Frontal cortex (tissue), 3 donors: ENCODE measurements at regions not wholly inside any gene's neighbourhood (a gene's known extent, or its start where the extent isn't known, plus 50 kb on each side); places are given as distances from the start of the nearest gene placed in this dataset.

Experiments
- DNase-seq, 2 donors: peaks; one replicate each; pipeline ENCODE4 v3.0.0; 2012; ENCODE audit warnings: low spot score in 2 of 2
- FAIRE-seq: peaks from 2 replicates; lab custom pipeline; 2012; peaks lifted over from hg19 to GRCh38; lab: Jason Lieb, UNC
- donor health status: control.
- donor health status: control.
- donor health status: control.

DNA sequence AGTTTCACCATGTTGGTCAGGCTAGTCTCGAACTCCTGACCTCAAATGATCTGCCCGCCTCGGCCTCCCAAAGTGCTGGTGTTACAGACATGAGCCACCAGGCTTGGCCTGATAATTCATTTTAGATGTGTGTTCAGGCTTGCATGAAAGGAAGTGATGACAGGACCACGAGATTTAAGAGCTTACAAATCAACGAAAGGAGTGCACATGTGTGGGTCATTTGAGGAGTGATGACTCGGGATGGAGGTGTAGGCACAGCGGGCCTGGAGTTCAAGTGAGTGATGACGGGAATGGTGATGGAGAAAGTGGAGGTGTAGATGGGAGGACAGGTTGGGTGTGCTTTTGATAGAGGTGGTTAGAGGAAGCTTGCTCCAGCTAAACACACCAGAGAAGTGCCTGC is 742.4 kb downstream of the GALR1 start:
- FAIRE-seq: no peak
- DNase-seq: no peak

DNA sequence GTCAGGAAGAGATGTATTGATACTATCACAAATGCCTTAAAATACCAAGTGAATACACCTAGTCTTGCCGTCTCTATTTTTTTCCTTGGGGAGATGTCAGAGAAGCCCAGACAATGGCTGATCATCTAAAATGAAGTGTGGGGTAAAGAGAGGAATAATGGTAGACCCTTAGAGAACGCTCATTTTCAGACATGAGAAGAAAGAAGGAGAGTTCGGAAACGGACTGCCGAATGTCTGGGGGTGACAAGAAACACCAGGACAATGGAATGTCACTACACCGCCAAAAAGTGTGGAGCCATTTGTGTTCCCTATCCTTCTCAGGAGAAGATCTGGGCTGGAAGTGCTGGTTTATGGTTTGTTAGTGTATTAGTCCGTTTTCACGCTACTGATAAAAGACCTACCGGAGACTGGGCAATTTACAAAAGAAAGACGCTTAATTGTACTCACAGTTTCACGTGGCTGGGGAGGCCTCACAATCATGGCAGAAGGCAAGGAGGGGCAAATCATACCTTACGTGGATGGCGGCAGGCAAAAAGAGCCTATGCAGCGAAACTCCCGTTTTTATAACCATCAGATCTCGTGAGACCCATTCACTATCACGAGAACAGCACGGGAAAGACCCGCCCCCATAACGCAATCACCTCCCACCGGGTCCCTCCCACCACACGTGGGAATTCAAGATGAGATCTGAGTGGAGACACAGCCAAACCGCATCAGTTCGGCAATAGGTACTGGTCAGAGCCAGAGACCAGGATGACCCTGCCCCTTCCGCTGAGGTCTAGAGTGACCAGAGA is 743.7 kb downstream of the GALR1 start:
- FAIRE-seq: no peak
- no peak for DNase-seq

DNA sequence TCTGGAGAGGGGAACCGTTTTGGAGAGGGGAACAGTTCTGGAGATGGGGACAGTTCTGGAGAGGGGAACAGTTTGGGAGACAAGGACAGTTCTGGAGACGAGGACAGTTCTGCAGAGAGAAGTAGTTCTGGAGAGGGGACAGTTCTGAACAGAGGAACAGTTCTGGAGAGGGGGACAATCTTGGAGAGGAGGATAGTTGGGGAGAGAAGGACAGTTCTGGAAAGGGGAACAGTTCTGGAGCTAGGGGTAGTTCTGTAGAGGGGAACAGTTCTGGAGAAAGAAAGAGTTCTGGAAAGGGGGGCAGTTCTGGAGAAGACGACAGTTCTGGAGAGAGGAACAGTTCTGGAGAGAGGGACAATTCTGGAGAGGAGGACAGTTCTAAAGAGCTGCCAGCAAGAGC is 745.9 kb downstream of the GALR1 start:
- FAIRE-seq (no peak), DNase-seq (no peak)

DNA sequence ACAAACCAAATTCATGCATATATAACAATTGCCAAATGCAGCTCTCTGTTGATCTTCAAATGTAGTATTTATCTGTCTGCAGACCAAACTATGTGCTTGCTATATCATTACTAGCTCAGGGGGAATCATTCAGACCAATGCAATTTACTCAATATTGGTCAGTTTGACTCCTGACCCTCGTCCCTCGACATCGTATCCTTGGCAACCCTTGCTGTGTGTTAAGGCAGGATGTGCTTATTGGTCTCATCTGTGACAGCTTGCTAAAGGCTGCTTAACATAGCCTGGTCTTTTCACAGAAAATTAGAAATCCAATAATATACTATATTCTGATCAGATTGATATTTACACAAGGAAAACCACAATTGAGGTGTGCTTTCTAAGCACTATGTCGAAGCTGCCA is 747.1 kb downstream of the GALR1 start:
- FAIRE-seq: no peak
- DNase-seq: no peak

DNA sequence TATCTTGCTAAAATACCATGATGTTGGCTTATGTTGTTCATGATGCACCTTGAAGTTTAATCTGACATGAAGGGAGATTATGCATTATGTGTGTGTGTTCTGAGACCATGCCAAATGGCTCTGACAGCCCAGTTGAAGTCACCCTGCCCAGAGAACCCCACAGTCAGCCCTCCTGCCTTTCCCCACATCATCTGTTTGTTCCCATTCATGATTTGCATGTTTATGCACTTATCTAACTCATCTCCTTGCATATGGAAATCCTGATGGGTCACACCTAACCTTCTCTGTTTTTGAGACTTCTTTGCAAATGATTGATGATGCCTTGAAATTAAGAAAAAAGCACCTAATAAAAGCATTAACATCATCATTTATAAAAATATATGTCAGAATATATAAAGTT is 752.2 kb downstream of the GALR1 start:
- no peak for DNase-seq
- no peak for FAIRE-seq

DNA sequence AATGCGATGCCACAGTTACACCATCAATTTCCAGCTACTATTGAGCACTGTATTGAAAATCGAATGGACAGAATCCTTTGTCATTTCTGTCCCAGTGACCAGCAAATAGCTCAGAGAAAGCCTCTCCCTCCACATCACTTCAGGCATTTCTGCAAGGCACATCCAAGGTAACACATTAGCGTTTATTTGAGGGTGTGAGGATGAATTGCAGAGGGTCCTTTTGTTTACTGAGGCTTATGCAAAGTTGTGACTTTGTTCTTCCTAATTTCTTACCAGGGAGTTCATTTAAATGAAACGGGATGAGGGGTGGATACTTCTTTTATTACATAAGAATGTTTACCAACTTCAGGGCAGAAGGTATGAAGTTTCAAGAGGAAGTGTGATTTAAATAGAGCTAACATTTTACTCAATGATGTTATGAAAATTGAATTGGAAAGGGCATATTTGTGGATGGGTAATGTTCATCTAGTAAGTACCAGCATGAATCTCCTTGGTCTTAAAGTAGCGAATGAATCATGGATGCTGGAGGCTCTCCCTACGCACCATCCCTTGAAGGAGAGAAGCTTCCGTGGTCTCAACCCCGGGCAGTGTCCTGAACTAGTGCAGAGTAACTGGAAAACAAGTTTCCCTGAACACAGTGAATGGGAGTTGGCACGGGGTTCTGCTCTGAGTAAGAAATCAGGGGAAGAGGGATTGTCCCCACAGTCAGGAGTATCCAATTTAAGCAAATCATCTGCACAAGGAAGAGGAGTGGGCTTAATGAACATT is 756.5 kb downstream of the GALR1 start:
- FAIRE-seq (no peak), DNase-seq (no peak)

DNA sequence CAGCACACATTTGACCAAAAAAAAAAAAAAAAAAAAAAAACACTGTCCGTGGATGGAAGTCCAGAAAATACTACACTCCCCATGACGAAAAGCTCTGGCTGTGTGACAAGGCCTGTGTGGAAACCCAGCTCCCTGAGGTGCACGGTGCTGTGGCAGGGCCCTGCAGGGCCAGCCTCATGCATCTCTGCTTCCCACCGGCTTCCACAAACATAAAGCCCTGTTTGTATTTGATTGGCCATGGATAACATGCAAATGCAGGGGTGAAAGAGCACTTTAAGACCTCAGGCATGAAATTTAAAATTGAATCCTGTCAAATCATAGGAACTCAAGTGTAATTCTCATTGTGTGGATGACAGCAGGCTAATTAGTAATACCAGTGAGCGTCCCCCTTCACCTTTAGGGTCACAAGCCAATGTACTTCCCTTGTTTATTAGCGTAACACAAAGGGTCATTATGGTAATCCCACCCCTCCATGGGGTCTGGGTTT is 757.2 kb downstream of the GALR1 start:
- DNase-seq (no peak), FAIRE-seq (no peak)

DNA sequence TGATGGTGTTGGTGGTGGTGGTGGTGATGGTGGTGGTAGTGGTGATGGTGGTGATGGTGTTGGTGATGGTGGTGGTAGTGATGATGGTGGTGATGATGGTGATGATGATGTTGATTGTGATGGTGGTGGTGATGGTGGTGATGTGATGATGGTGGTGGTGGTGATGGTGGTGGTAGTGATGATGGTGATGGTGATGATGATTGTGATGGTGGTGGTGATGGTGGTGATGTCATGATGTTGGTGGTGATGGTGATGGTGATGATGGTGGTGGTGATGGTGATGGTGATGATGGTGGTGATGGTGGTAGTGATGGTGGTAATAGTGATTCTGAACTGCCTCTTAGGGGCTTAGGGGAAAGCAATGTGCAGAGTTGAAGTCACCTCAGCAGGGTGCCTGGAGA is 760.7 kb downstream of the GALR1 start:
- no peak for FAIRE-seq
- no peak for DNase-seq

DNA sequence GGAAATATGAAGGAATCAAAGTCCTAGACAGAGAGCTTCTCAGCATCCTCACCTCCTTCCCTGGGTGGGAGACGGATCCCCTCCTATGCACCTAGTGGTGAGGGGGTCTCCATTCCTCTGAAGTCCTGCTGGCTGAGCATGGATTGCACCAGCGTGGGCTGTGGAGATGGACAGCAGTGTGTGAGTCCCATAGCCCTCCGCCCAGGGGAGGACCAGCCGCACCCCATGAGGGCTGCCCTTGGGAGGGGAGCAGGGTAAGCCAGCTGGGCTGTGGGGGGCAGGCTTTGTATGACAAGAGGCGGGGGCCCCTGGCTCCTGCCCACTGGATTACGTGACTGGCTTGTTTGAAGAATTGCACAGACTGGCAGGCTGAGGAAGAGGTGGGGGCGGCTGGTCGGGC is 768.2 kb downstream of the GALR1 start:
- FAIRE-seq (no peak), DNase-seq (no peak)

DNA sequence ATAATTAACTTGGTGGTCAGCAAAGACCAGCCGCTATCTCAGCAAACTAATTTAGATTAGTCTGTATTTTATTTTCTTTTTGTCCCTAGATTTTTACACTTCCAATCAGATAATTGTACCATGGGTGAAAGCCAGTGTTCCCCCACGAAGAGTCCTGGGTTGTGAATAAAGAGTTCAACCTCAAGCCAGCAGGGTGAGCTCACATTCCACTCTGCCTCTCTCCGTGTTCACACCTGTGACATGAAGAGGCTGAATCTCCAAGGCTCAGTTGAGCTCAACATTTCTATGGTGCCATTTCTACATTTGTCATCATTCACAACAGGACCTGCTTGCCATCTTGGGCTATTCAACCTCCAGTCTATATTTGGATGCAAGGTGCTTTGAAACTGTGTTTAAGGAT is 771.5 kb downstream of the GALR1 start:
- DNase-seq (no peak), FAIRE-seq (no peak)

DNA sequence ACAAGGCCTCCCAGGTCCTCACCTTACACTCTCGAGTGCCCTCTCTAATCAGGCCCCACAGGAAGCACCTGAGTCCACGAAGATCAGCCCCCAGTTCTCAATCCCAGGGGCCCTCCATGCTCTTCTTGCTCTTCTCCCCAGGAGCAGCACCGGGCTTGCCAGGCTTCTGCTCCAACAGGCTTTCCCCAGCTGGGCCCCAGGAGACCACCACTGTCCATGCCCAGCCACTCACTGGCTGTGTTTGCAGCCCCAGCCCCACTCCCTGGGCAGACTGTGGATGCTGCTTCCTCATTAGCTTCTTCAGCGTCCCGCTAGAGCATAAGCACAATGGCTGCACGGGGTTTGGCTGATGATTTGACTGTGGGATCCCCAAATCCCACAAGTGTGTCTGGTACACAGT is 781.9 kb downstream of the GALR1 start:
- FAIRE-seq (no peak), DNase-seq (no peak)

DNA sequence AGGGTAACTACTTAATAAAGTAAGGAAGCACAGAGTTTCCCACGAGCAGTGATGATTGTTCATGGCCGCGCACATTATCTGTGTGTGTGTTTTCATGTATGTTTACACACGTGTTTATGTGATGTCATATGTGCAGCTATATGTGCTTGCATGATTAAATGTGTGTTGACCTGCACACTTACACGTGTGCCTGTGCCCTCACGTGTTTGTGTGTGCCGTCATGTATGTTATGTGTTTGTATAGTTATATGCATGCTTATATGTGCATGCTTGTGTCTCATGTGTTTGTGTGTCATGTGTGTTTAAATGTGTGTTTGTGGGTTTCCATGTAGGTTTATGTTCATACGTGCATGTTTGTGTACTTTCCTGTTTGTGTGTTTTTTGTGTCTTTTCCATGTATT is 782.3 kb downstream of the GALR1 start:
- DNase-seq (no peak), FAIRE-seq (no peak)

DNA sequence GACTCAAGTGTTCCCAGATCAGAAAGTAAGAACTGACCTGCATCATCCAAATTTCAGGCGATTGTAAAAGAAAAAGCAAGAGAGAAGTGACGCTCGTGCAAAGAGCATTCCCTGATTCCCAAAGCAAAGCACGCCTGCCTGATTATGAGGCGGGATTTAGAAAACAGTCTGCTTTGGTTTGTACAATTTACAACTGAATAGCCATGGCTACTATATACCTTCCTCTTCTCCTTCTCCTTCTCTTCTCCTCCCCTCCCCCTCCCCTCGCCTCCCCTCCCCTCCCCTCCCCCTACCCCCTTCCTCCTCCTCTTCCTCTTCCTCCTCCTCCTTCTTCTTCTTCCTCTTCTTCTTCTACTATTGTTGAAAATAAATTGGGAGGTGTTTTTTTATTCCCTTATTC is 782.9 kb downstream of the GALR1 start:
- DNase-seq (no peak), FAIRE-seq (no peak)

DNA sequence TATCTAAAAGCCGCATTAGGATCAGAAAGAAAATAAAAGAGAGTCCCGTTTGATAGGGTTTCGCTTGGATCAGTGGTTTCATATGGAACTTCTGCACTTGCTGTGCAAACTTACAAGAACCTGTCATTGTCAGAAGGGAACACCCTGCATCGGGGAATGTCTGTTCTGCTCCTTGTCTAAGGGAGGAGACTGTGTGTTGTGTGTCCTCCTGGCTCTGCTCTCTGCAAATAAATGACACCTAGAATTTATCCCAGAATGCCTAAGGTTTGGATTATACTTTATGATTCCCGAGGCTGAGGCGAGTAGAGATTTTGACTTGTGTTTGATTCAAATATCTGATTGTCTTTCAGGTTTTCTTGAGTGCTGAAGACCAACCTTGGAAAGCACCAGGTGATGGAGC is 785.1 kb downstream of the GALR1 start:
- DNase-seq (no peak), FAIRE-seq (no peak)

DNA sequence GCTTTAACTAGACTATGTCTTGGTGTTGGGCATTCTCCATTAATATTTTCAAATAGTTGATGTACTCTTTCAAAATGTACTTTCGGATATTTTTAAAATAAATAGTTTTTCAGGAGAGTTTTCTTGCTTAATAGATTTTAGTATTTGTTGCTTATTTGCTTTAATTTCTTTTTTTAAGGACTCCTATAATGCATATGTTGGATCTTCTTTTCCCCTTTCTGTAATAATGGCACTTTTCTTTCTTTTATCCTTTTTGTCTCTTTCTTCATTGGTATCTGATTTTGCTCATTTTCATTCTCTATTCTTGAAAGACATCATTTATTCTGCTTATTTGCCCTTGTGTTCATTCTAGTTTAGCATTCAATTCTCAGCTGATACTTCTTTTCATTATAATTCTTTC is 791.6 kb downstream of the GALR1 start:
- DNase-seq: no peak
- no peak for FAIRE-seq

DNA sequence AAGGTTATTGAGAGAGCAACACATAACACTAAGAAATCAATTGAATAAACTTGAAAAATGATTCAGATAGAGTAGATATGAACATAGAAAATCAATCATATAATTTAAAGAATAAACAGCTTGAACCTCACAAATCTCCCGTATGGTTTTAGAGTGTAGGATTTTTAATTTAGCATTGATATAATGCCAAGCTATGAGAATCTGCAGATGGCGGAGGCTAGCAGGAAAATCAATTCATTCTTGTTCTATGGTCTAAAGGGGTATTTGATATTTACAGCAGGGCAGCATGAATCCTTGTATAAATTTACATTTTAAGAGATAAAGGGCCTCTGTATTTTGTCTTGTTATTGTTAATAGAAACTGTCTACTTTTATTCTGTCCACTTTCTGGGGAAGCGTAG is 797.0 kb downstream of the GALR1 start:
- DNase-seq (no peak), FAIRE-seq (no peak)

DNA sequence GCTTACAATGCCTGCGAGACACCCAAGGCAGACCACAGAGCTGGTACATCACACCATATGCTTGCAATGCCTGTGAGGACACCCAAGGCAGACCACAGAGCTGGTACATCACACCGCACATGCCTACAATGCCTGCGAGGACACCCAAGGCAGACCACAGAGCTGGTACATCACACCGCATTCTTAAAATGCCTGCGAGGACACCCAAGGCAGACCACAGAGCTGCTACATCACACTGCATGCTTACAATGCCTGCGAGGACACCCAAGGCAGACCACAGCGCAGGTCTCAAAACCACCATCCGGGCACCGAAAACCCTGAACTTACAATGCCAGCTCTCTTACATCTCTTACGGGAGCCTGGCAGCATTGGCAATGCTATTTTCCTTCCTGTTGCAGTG is 799.6 kb downstream of the GALR1 start:
- DNase-seq (no peak), FAIRE-seq (no peak)

DNA sequence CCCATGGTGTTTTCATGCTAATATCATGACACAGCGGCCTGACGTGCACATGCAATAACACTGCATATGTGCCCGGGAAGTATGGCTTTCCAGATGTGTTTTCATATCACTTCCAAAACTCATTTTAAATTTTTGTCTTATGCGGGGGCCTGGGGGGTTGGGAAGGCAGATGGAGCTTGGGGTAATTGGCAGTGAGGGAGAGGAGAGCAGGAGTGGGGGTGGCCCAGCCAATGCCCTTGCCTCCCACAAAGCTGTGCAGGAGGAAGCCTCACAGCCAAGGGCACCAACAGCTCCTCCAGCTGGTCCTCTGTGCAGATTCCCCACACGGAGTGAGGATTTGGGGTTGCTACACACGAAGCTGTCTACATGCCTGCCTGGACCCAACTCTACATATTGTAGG is 805.2 kb downstream of the GALR1 start:
- DNase-seq (no peak), FAIRE-seq (no peak)

DNA sequence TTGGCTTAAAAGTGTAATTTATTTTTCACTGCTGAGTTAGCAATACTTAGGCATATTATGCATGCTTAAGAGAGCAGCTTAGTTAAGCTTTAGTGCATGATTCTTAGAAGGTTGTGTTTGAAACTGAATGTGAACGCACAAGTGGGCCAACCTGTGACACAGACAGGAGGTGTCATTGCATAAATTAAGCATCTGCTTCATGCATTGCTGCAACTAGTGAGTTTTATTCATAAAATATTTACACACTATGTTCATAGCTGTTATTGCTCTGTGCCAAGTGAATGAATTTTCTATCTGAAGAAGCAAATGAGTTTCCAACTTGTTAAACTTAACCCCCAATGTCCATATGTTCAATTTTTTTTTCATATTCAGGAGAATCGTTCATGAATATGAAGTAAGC is 806.4 kb downstream of the GALR1 start:
- DNase-seq (no peak), FAIRE-seq (no peak)

DNA sequence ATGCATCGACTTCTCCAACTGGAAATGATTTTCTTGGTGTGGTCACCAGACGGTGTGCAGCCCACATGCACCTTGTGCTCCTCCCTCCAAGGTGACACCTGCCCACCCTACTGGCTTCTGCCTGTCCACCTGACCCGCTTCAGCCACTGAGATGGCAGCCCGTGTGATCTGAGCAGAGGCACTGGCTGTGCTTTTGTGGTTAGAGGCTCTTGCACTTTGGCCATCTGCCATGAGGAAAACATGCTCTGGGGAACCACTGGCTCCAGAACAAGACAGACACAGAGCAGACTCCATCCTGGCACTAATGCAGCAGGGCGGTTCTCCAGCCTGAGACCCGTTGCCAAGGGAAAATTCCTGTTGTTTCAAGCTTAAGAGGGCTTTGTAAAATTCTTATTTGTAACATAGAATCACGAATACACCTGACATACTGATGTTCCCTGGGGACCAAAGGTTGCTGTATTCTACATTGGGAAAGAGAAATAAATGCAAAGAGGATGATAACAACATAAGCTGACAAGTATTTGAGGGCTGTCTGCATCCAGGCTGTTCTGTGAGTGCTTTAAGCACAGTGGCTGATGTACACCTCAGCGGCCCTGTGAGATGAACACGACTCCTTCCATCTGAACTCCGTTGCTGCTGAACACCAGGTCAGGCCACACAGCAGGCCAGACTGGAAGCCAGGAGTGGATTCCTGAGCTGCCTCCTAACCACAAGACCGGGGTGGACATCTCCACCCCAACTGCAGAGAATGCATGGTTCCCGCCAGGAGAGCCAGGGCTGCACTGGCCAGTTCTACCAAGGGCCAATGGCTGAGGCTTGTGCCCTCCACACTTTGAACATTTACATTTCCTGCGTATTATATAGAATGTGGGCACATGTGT is 820.4 kb downstream of the GALR1 start:
- DNase-seq: peak in 1 of 2 donors; percentile 16
- FAIRE-seq: no peak
